EH (cell line): ENCODE measurements at regions not wholly inside any gene's neighbourhood (a gene's known extent, or its start where the extent isn't known, plus 50 kb on each side); places are given as distances from the start of the nearest gene placed in this dataset.
A peak's percentile ranks its signal among the peaks of the same experiment; 100 is the strongest.
"Not testable (repeated sequence)": the region's sequence is repeated elsewhere in the genome, so short reads cannot be mapped to it uniquely, and the experiment has no call there.

Experiments used
- DNase-seq: peaks from one replicate; pipeline ENCODE4 v3.0.0-alpha.2; 2015; ENCODE audit warnings: low read depth

GRCh38 chr5:68115584-68115983 lies 100.0 kb upstream of the PIK3R1 start:
- no peak for DNase-seq

GRCh38 chr5:68114378-68115040 lies 101.0 kb upstream of the PIK3R1 start:
- DNase-seq: peak; percentile 94

GRCh38 chr5:68112658-68113057 lies 102.9 kb upstream of the PIK3R1 start:
- no peak for DNase-seq

DNA sequence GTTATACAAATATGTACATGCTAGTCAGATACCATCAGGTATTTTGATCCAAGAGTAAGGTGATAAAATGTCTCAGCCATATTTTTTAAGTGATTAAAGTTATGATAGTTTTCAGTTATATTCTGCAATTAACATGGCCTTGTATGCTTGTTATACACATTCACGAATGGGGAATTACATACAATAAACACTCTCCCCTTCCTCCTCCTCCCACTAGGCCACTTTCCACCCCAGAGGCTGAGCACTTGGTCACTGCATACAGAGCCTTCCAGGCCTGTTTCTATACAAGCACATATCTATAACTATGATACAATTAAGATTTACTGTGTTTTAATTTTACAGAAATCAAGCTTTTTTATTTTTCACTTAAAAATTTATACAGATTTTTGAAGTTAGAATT lies 104.7 kb upstream of the PIK3R1 start:
- no peak for DNase-seq

DNA sequence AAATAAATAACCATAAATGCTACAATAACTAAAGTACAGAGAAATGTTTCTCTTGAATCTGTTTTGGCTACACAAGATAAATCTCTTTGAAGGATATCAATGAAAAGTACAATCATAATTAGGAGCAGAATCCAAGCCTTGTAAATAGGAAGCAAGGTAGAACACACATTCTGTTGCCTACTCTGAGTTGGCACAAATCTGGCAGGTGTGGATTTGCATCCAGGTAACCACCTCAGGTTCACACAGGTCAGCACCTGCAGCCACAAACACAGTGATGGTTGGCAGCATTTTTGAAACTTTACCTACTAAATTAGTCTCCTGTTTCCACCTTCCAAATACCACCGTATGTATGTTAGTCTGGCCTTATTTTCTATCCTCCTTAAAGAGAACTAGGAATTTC lies 105.3 kb upstream of the PIK3R1 start:
- DNase-seq: no peak

DNA sequence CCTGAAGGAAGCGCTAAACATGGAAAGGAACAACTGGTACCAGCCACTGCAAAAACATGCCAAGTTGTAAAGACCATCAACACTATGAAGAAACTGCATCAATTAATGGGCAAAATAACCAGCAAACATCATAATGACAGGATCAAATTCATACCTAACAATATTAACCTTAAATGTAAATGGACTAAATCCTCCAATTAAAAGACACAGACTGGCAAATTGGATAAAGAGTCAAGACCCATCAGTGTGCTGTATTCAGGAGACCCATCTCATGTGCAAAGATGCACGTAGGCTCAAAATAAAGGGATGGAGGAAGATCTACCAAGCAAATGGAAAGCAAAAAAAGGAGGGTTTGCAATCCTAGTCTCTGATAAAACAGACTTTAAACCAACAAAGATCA lies 111.3 kb upstream of the PIK3R1 start:
- DNase-seq: not testable (repeated sequence)

GRCh38 chr5:68103297-68103696 lies 112.3 kb upstream of the PIK3R1 start:
- DNase-seq: not testable (repeated sequence)

DNA sequence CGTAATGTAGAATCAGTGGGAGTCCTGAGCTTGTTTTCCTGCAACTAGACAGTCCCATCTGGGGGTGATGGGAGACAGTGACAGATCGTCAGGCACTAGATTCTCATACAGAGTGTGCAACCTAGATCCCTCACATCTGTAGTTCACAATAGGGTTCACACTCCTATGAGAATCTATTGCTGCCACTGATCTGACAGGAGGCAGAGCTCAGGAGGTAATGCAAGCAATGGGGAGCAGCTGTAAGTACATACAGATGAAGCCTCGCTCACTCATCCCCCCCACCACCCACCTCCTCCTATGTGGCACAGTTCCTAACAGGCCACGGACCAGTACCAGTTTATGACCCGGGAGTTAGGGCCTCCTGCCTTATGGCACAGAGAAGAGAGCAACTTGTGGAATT lies 116.2 kb upstream of the PIK3R1 start:
- no peak for DNase-seq

GRCh38 chr5:68093455-68094159 lies 121.9 kb upstream of the PIK3R1 start:
- DNase-seq: no peak

- DNase-seq: peak; percentile 90
These were observed 127.3 kb upstream of the PIK3R1 start for GRCh38 chr5:68088302-68088701.

DNA sequence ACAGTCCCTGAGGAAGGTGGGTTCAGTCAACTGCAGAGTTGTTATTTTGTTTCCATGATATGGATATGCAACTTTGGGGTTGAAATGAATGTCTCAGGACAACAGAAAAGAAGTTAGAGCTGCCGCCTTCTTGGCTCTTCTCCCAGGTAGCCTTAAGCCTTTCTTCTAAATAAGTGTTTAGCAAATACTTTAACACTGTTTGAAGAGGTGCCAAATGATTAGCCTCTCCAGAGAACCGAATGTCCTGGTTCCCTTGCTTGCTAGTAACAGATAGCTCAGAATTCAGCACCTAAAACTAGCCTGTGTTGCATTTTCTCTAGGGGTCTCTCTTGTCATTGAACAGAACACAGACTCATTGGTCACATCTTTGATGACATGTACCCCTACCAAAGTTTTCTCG lies 127.7 kb upstream of the PIK3R1 start:
- peak; percentile 48 for DNase-seq

GRCh38 chr5:68086857-68087256 lies 128.7 kb upstream of the PIK3R1 start:
- DNase-seq: peak; percentile 91

- no peak for DNase-seq
These were observed 129.1 kb upstream of the PIK3R1 start for GRCh38 chr5:68086439-68086838.

- no peak for DNase-seq
These were observed 131.2 kb upstream of the PIK3R1 start for GRCh38 chr5:68084396-68084795.

DNA sequence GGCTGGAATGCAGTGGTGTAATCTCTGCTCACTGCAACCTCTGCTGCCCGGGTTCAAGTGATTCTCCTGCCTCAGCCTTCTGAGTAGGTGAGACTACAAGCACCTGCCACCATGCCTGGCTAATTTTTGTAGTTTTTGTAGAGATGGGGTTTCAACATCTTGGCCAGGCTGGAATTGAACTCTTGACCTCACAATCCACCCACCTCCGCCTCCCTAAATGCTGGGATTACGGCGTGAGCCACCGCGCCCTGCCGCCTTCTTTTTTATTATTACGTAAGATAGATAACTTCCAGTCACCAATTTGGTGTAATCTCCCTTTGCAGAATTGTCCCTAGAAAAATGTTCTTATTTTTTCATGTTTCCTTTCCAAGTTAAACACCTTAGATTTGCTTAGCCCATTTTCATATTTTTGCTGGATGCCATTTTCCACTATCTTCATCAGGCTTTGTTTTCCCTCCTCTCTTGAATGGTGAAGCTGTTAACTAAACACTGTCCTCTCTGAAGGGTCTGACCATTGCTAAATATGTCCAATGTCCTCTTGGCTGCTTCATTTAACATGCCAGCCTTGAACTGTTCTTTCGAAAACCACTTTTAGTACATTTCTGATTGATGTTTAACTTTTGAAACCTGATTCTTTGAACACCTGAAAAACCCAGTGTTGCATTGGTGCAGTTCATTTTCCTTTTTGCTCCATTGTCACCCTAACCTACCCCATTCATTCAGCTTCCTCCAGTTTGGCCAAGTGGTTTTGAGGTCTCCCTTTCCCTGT lies 135.1 kb upstream of the PIK3R1 start:
- DNase-seq: no peak

- DNase-seq: no peak
These were observed 138.1 kb upstream of the PIK3R1 start for GRCh38 chr5:68077349-68077894.

DNA sequence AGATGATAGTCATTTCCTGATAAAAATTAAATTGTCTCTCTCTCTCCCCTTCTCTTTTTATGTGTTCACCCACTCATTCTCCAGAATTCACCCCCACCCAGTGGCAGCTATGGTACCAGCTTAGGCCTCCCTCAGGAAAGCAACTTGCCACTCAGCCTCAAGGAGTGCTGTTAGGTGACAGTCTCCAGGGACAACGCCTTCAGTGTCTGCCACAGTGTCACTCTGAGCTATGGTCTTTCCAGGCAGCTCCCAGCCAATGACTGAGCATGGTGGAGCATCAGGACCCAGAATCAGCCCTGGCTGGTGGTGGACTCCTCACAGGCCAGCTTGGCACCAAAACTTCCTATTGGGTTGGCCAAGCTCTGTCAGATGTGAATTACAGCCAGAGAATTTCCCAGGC lies 140.9 kb upstream of the PIK3R1 start:
- DNase-seq: no peak

- DNase-seq: peak; percentile 49
These were observed 141.4 kb upstream of the PIK3R1 start for GRCh38 chr5:68074048-68074632.

DNA sequence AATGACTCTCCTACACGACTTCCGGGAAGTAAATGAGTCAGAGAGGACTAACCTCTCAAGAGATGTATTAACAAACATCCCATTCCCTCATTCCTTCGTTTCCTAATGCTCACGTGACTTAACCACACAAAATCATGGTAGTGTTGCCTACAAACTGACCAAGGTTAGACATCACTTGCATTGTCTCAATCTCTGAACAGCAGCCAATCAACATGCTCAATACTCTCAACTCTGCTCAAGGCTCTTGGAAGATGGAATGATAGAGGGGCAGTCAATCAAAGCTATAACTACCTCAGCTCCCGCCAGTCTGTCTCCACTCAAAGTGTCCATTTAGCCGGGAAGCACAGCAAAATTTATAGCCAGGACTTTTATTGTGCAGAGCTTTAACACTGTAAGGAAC lies 143.8 kb upstream of the PIK3R1 start:
- DNase-seq: peak; percentile 62

- DNase-seq: peak; percentile 41
These were observed 144.3 kb upstream of the PIK3R1 start for GRCh38 chr5:68071282-68071632.

GRCh38 chr5:68070591-68071281 lies 144.8 kb upstream of the PIK3R1 start:
- peak; percentile 25 for DNase-seq
